ENCODE measurements at regions not wholly inside any gene's neighbourhood (a gene's known extent, or its start where the extent isn't known, plus 50 kb on each side); places are given as distances from the start of the nearest gene placed in this dataset.

DNA sequence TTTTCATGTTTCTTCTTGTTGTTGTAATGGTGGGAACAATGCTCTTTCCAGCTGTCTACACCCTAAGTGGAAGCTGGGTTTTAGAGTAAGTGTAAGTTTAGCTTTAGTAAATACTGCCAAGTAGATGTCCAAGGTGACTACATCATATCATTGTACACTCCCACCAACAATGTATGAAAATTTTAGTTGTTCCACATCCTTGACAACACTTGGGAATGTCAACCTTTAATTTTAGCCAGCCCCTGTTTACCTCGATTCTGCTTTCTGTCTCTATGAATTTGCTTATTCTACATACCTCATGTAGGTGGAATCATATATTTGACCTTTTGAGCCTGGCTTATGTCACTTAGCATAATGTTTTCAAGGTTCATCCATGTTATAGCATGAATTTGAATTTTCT, 93.0 kb downstream of the MTPAP start:
- no peak for DNase-seq

- no peak for DNase-seq
Observed at GRCh38 chr10:30254926-30255325, 94.2 kb downstream of the MTPAP start.

- DNase-seq: no peak
Observed at GRCh38 chr10:30248728-30249127, 100.3 kb downstream of the MTPAP start.

- no peak for DNase-seq
Observed at GRCh38 chr10:30247704-30248103, 101.4 kb downstream of the MTPAP start.

DNA sequence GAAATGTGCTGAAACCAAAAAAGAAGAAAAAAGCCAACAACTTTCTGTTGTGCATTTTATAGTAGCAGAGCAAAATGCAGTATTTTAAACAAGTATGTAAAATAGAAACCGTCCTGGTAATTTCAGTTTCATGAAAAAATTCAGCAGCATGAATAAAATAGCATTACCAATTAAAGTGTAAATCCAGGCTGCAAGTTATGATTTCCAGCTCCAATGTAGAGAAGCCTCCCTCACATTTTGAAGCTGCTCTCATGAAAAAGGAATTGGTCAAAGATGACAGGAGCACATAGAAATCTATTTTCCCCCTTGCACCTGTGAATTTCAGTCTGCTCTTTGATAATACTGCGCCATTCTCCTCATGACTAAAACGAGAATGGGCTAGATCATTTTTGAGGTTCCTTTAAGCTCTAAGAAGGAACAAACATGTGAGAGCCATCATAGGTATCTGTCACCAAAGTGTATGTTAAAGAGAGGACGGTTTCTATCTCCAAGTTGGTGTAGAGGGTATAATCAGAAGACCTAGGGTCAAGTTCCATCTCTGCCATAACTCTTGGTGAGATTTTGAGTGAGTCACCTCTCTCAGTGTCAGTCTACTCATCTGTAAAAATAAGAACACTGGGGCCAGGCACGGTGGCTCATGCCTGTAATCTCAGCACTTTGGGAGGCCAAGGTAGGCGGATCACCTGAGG, 107.5 kb downstream of the MTPAP start:
- no peak for DNase-seq

DNA sequence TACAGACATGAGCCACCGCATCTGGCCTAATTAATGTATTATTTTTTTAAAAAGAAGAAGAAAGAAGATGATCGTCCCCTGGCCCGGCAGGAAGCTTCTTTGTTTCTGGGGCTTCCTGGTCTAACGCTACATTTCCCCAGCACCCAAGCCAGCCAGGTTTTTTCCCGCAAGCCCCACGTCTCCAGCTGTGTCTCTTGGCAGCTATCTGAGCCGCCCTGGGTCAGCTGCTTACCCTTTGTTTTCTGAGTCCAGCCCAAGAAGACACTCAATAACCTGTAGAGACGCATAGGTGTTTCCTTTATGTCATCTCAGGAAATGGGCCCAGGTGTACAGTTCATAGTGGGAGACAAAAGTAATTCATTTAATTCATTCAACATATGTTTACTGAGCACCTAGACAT, 110.2 kb downstream of the MTPAP start:
- DNase-seq: no peak

GRCh38 chr10:30233186-30233959, 115.7 kb downstream of the MTPAP start:
- DNase-seq: peak; percentile 61

GRCh38 chr10:30231709-30232108, 117.4 kb downstream of the MTPAP start:
- DNase-seq: no peak

DNA sequence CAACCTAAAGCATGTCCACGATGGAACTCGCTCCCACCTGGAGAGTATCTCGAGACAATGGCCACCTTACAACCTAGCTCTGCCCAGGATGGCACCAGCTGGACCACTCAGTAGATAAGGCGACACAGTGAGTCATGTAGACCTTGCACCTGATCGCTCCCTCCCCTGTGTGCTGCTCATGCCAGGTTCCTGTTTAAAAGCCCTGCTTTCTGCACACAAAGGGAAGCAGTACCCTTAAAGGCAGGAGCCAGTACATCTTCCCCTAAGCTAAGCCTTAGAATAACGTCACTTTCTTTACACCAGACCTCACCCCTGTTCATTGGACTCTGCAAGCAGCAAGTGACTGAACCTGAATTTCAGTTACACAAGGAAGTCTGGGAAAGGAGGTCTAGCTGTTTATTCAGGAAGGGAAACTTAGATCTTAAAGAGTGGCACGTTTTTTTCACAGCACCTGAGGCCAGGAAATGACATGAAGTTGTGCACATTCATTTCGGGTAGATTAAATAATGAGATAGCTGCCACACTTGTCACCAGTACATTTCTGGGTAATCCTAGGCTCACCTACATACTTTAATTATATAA, 117.9 kb downstream of the MTPAP start:
- DNase-seq: no peak

GRCh38 chr10:30229536-30229935, 119.5 kb downstream of the MTPAP start:
- no peak for DNase-seq

DNA sequence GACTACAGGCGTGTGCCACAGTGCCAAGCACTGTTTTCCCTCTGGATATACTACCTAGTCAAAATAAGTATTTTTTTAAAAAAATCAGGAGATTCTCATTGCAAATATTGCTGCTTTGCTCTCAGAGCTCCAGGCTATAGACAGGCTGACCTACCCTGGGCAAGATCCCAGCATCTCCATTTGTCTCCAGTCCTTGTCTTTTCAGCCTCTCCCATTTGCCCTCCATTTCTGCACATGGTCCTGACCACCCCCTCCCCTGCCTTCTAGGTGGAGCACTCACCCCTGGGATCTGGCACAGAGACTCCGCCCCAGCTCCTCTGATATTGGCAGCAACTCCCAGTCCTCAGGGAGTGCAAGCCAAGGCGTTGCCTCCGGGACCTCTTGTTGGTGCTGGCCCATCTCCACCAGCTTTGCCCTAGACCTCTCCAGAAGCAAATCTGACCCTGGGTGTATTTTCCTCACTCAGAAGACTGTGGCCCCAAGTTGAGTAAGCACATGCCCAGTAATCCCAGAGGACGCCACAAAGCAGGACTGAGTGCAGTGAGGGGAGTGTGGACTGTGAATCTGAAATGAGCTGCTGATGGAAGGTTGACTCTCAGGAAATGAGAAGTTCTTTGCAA, 120.6 kb downstream of the MTPAP start:
- no peak for DNase-seq

- DNase-seq: no peak
Observed at GRCh38 chr10:30227481-30227880, 121.6 kb downstream of the MTPAP start.

DNA sequence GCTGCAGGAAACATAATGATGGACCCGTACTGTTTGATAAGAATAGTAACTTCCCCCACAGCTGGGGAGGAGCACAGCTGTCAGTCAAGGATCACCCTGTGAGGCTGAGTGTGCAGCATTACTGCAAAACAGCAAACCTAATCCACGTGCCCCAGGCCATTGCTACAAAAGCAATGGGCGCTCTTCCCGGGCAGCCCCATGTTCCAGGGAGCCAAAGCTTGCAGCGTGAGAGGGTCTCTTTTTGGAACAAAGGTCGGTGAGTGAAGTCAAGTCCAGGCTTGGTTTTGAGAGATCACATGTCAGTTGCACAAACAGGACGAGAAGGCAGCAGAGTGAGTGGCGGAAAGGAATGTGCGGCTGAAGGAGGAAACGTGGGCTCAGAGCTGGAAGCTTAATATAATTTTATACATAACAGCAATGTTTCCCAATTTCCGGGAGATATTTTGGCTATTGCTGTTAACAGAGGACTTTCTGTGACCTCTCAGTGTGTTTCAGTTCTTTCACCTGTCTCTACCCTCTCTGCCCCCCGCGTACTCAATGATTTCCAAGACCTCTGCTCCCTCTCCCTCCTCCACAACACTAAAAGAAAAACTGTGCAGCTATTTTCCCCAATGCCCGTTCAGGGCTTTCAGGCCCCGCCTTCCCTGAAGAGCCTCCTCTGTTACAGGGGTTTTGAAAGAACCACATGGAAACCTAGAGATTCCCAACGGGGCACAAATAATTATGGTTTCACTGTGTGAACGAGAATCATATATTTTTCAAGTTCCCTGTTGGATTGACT, 128.9 kb downstream of the MTPAP start:
- DNase-seq: peak; percentile 23

DNA sequence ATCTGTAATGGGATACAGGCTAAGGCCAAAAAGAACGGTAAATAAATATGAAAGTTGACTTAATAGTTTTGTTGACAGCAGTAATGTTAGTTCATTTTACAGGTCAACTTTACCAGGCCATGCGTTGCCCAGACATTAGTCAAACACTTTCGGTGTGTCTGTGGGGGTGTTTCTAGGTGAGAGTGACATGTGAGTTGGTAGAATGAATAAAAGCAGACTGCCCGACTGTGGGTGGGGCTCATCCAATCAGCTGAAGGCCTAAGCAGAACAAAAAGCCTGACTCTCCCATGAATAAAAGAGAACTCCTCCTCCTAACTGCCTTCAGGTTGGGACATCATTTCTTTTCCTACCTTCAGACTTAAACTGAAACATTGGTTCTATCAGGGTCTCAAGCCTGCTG, 132.3 kb downstream of the MTPAP start:
- DNase-seq: no peak

DNA sequence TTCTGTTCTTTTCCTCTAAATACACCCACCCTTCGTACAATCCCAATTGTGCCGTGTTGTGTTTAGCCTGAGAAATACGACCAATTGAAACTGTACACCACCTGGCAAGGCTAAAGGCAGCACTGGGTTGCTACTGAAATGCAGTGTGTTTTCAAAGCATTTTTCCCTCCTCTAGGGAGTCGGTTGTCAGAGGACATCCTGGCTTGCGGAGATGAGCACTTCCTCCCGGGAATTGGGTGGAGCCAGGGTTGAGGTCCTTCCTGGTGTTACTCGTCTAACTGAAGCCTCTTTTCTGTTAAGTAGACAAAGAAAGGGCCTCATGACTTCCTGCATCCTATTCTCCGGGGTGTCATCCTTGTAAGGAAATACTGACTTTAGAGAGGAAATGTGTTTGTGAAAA, 133.5 kb downstream of the MTPAP start:
- no peak for DNase-seq

DNA sequence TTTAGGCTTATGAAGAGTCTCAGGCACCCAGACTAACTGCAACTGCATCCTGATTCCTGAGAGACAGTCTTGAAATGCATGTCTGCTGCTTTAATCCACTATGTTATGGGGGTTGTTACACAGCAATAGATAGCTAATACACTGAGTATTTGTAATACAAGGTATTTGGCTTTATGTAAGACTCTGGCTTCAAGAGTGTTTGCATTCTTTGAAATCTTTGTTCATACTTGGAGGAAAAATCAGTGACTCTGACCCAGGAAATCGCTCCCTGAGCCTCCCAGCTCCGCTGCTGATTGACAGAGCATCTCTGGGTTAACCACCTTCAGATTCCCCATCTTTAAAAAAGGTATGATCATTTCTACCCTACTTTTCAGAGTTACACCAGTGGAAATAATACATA, 133.9 kb downstream of the MTPAP start:
- DNase-seq: no peak

DNA sequence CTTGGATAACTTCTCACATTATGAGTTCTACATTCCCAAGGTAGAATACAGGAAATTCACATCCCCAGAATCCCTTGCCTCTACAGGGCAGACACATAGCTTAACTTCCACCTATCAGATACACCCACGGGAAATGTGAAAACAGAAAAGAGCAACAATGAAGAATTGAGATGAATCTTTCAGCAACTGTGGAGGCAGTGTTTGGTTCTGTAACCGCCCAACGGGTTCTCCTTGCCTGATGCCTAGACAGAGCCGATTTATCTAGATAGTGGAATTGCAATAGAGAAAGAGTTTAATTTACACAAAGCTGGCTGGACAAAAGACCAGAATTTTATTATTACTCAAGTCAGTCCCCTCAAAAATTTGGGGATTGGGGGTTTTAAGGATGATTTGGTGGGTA, 138.8 kb downstream of the MTPAP start:
- no peak for DNase-seq

- DNase-seq: no peak
Observed at GRCh38 chr10:30208330-30208729, 140.7 kb downstream of the MTPAP start.

- DNase-seq: no peak
Observed at GRCh38 chr10:30207485-30208052, 141.5 kb downstream of the MTPAP start.

DNA sequence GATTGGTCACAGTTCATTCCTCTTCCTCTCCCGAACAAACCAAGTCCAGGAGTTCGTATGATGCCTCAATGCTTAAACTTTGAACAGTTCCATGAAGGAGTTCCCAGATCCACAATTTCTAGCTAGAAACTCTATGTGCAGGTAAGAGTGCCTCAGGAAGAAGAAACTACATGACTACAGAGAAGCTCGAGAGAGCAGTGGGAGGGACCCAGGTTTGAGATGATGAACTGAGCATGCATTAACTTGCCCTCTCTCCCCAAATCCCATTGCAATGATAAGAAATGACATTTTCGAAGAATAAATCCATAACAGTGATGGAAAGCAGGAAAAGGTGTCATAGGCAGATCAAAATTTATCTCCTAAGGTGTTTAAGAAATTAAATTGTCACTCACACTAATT, 140.6 kb upstream of the JCAD start:
- no peak for DNase-seq

- no peak for DNase-seq
Observed at GRCh38 chr10:30199376-30200016, 140.1 kb upstream of the JCAD start.

- no peak for DNase-seq
Observed at GRCh38 chr10:30197186-30197585, 137.8 kb upstream of the JCAD start.
